ENCODE measurements at regions not wholly inside any gene's neighbourhood (a gene's known extent, or its start where the extent isn't known, plus 50 kb on each side); places are given as distances from the start of the nearest gene placed in this dataset.

- TF ChIP-seq ZBTB7A (IDR thresholded peaks at IDR 0.05; ENCODE audit: low read depth) (no peak), TEAD4 (IDR thresholded peaks at IDR 0.05) (no peak), TCF12 (IDR thresholded peaks at IDR 0.05; ENCODE audit: low read depth) (no peak), CREB1 (IDR thresholded peaks at IDR 0.05; ENCODE audit: low read depth) (no peak), YY1 (IDR thresholded peaks at IDR 0.05; ENCODE audit: low read depth) (no peak), FOXM1 (IDR thresholded peaks at IDR 0.05; ENCODE audit: borderline replicate concordance, low read depth) (no peak), NFIC (IDR thresholded peaks at IDR 0.05) (no peak), TAF1 (IDR thresholded peaks at IDR 0.05; ENCODE audit: low read depth) (no peak), CEBPB (IDR thresholded peaks at IDR 0.05) (no peak), USF1 (IDR thresholded peaks at IDR 0.05) (no peak)
- TF ChIP-seq, protein P1, sequence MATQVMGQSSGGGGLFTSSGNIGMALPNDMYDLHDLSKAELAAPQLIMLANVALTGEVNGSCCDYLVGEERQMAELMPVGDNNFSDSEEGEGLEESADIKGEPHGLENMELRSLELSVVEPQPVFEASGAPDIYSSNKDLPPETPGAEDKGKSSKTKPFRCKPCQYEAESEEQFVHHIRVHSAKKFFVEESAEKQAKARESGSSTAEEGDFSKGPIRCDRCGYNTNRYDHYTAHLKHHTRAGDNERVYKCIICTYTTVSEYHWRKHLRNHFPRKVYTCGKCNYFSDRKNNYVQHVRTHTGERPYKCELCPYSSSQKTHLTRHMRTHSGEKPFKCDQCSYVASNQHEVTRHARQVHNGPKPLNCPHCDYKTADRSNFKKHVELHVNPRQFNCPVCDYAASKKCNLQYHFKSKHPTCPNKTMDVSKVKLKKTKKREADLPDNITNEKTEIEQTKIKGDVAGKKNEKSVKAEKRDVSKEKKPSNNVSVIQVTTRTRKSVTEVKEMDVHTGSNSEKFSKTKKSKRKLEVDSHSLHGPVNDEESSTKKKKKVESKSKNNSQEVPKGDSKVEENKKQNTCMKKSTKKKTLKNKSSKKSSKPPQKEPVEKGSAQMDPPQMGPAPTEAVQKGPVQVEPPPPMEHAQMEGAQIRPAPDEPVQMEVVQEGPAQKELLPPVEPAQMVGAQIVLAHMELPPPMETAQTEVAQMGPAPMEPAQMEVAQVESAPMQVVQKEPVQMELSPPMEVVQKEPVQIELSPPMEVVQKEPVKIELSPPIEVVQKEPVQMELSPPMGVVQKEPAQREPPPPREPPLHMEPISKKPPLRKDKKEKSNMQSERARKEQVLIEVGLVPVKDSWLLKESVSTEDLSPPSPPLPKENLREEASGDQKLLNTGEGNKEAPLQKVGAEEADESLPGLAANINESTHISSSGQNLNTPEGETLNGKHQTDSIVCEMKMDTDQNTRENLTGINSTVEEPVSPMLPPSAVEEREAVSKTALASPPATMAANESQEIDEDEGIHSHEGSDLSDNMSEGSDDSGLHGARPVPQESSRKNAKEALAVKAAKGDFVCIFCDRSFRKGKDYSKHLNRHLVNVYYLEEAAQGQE (IDR thresholded peaks at IDR 0.05; ENCODE audit: low read depth): no peak
These were observed 1768.5 kb downstream of the PCDH9 start for GRCh38 chr13:65461590-65461989.

- no peak for TF ChIP-seq FOXM1 (IDR thresholded peaks at IDR 0.05; ENCODE audit: borderline replicate concordance, low read depth)
- TF ChIP-seq, protein P2, sequence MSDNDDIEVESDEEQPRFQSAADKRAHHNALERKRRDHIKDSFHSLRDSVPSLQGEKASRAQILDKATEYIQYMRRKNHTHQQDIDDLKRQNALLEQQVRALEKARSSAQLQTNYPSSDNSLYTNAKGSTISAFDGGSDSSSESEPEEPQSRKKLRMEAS (IDR thresholded peaks at IDR 0.05): no peak
- TF ChIP-seq TAF1 (IDR thresholded peaks at IDR 0.05; ENCODE audit: low read depth): no peak
- TF ChIP-seq USF1 (IDR thresholded peaks at IDR 0.05): no peak
- TF ChIP-seq CREB1 (IDR thresholded peaks at IDR 0.05; ENCODE audit: low read depth): no peak
- TF ChIP-seq EGR1 (IDR thresholded peaks at IDR 0.05): no peak
- TF ChIP-seq CEBPB (IDR thresholded peaks at IDR 0.05): no peak
- TF ChIP-seq EP300 (IDR thresholded peaks at IDR 0.05; ENCODE audit: borderline replicate concordance): no peak
- TF ChIP-seq TCF12 (IDR thresholded peaks at IDR 0.05; ENCODE audit: low read depth): no peak
- TF ChIP-seq TEAD4 (IDR thresholded peaks at IDR 0.05): no peak
- TF ChIP-seq YY1 (IDR thresholded peaks at IDR 0.05; ENCODE audit: low read depth): no peak
These were observed 1770.0 kb downstream of the PCDH9 start for GRCh38 chr13:65460136-65460535.

DNA sequence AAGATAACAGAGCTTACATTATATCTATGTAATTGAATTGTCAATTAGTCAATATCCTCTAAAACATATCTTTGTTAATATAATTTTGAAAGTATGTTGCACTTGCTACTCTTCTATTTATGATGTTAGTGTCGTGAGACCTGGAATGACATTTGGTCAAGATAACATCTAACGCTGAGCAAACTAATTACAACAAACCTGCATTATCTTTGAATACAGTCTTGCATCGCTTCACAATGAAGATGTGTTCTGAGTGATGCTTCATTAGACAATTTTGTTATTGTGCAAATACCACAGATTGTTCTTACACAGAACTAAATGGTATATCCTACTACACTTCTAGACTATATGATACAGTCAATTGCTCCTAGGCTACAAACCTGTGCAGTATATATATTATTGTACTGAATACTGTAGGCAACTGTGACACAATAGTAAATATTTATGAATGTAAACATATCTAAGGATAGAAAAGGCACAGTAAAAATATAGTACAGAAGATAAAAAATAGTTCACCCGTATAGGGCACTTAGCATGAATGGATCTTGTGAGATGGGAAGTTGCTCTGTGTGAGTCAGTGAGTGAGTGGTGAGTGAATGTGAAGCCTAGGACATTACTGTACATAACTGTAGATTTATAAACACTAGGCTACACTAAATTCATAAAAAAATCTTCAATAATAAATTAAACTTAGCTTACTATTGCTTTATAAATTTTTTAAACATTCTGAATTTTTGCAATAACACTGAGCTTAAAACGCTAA, 1773.8 kb downstream of the PCDH9 start:
- TF ChIP-seq FOXM1 (IDR thresholded peaks at IDR 0.05; ENCODE audit: borderline replicate concordance, low read depth): no peak
- no peak for TF ChIP-seq RAD21 (IDR thresholded peaks at IDR 0.05; ENCODE audit: low read depth)
- no peak for TF ChIP-seq YY1 (IDR thresholded peaks at IDR 0.05; ENCODE audit: low read depth)
- no peak for TF ChIP-seq NFIC (IDR thresholded peaks at IDR 0.05)
- TF ChIP-seq EGR1 (IDR thresholded peaks at IDR 0.05): no peak
- TF ChIP-seq CREB1 (IDR thresholded peaks at IDR 0.05; ENCODE audit: low read depth): no peak
- TF ChIP-seq, protein P2 (IDR thresholded peaks at IDR 0.05): no peak
- TF ChIP-seq CEBPB (IDR thresholded peaks at IDR 0.05): no peak

DNA sequence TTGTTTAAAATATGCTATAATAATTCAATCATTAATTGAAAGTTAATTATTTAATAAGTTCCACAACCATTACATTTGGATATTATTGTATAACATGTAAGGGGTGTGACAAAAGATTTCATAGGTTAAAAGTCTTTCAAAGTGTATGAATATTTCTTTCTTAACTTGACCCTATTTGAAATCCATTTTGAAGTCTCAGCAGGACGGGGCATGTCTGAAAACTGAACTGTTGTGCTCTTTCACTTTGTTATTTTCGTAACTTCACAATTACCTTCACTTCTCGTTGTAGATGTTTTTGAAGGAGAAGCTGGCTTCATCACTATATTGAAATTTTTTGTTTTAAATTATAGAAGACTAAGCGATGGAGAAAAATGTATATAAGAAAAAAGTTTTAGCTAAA, 1775.7 kb downstream of the PCDH9 start:
- no peak for TF ChIP-seq NFIC (IDR thresholded peaks at IDR 0.05)
- TF ChIP-seq EGR1 (IDR thresholded peaks at IDR 0.05): no peak
- no peak for TF ChIP-seq TCF12 (IDR thresholded peaks at IDR 0.05; ENCODE audit: low read depth)
- TF ChIP-seq, protein P2 (IDR thresholded peaks at IDR 0.05): no peak
- TF ChIP-seq USF1 (IDR thresholded peaks at IDR 0.05): no peak
- TF ChIP-seq RAD21 (IDR thresholded peaks at IDR 0.05; ENCODE audit: low read depth): no peak
- TF ChIP-seq CEBPB (IDR thresholded peaks at IDR 0.05): no peak
- TF ChIP-seq TEAD4 (IDR thresholded peaks at IDR 0.05): no peak
- TF ChIP-seq, protein P1 (IDR thresholded peaks at IDR 0.05; ENCODE audit: low read depth): no peak

- TF ChIP-seq ZBTB7A (IDR thresholded peaks at IDR 0.05; ENCODE audit: low read depth): no peak
- no peak for TF ChIP-seq TAF1 (IDR thresholded peaks at IDR 0.05; ENCODE audit: low read depth)
- TF ChIP-seq EGR1 (IDR thresholded peaks at IDR 0.05): no peak
- no peak for TF ChIP-seq NFIC (IDR thresholded peaks at IDR 0.05)
- no peak for TF ChIP-seq CREB1 (IDR thresholded peaks at IDR 0.05; ENCODE audit: low read depth)
- TF ChIP-seq, protein P1 (IDR thresholded peaks at IDR 0.05; ENCODE audit: low read depth): no peak
- no peak for TF ChIP-seq TCF12 (IDR thresholded peaks at IDR 0.05; ENCODE audit: low read depth)
- TF ChIP-seq YY1 (IDR thresholded peaks at IDR 0.05; ENCODE audit: low read depth): no peak
- TF ChIP-seq RAD21 (IDR thresholded peaks at IDR 0.05; ENCODE audit: low read depth): no peak
- no peak for TF ChIP-seq FOXM1 (IDR thresholded peaks at IDR 0.05; ENCODE audit: borderline replicate concordance, low read depth)
- no peak for TF ChIP-seq EP300 (IDR thresholded peaks at IDR 0.05; ENCODE audit: borderline replicate concordance)
- TF ChIP-seq CEBPB (IDR thresholded peaks at IDR 0.05): no peak
- TF ChIP-seq, protein P2 (IDR thresholded peaks at IDR 0.05): no peak
- TF ChIP-seq USF1 (IDR thresholded peaks at IDR 0.05): no peak
- no peak for TF ChIP-seq TEAD4 (IDR thresholded peaks at IDR 0.05)
These were observed 1776.2 kb downstream of the PCDH9 start for GRCh38 chr13:65453982-65454381.
